GM19438 (cell line): ENCODE measurements at regions not wholly inside any gene's neighbourhood (a gene's known extent, or its start where the extent isn't known, plus 50 kb on each side); places are given as distances from the start of the nearest gene placed in this dataset.

Source experiments
- ATAC-seq: cut with Tn5 transposase; IDR thresholded peaks from one replicate; pipeline ENCODE4 v1.9.1; 2021; ENCODE audit warnings: low read depth; ENCODE audit not compliant: unreplicated experiment

DNA sequence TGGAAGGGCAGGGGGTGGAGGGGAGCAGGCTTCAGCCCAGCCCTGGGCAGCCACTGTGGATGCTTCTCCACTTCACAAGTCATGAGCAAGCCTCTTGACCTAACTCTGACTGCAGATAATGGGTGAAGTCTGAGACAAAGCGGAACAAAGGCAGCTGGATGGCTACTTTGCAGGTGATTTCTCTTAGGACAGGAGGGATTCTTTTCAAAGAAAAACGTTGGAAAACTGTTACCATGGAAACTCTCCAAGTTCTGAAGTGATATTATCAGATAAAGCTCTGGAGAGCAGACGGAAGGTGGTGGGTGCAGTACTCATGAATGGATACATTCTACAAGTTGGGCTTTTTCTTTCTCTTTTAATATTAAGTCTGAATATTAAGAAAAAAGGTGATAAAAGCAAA is 254.2 kb upstream of the SLCO3A1 start:
- no peak for ATAC-seq

- ATAC-seq: no peak
These were observed 250.0 kb upstream of the SLCO3A1 start for GRCh38 chr15:91603384-91604080.

- no peak for ATAC-seq
These were observed 249.4 kb upstream of the SLCO3A1 start for GRCh38 chr15:91604122-91604521.

DNA sequence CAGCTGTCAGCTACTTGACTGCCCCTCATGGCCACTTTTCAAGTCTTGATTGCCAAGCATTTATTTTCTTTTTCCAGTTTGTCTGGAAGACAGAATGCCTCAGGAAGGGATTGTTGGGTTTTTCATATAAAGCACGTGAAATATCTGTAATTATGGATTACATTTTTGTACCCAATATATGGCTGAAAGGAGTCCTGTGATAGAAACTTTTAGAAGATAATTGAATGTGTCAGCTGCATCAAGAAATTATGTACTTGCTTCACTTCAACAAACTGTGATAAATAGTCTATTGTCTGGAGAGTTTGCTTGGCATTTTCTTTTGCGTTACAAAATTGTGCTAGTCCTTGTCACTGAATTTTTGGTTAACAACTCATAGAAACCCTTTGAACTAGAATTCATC is 247.9 kb upstream of the SLCO3A1 start:
- no peak for ATAC-seq

- no peak for ATAC-seq
These were observed 244.3 kb upstream of the SLCO3A1 start for GRCh38 chr15:91609231-91609630.

- no peak for ATAC-seq
These were observed 243.5 kb upstream of the SLCO3A1 start for GRCh38 chr15:91609966-91610365.

DNA sequence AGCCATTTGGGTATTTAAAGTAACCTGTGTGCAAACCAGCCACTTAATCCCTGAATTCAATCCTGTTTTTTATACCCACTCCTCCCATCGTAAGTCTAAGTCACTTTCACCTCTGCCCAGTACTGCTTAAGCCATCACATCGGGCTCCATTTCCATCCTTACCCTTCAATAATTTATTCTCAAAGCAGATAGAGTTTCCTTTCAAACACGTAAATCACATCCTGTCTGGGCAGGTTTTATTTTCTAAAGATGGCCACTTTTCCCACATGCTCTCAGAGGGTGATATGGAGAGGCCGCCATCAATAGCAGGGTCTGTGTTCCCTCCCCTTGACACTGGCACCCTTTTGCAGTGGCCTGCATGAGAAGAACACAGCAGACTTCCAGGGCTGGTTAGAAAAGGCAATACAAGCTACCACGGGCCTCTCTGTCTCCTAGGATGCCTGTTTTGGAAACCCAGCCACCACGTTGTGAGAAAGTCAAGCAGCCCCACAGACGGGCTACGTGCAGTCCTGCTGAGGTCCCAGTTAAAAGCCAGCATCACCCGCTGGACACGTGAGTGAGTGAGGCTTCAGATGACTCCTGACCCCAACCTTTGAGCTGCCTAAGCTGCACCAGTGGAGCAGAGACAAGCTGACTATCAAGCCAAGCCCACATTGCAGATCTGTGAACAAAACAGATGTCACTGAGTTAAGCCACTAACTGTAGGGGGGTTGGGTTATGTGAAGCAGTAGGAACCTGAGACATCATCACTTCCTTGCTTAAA is 241.8 kb upstream of the SLCO3A1 start:
- ATAC-seq: no peak

GRCh38 chr15:91620229-91620628 is 233.3 kb upstream of the SLCO3A1 start:
- ATAC-seq: no peak

DNA sequence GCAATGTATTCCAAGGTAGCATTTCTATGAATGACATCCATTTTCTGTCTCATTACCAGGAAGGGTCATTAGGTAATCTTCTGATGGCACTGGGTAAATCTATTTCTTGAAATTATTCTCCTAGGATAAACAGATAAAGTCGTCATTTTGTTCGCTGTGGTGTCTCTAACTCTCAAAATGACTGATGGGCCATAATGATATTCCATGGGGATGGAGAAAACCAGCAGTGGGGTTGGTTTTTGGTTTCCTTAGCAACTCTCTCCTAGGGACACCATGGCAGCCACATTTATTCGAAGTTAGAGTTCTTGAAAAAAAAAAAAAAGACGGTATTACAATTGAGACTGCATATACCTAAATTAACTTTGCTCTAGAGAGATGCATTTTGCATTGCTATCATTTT is 231.3 kb upstream of the SLCO3A1 start:
- ATAC-seq: no peak

DNA sequence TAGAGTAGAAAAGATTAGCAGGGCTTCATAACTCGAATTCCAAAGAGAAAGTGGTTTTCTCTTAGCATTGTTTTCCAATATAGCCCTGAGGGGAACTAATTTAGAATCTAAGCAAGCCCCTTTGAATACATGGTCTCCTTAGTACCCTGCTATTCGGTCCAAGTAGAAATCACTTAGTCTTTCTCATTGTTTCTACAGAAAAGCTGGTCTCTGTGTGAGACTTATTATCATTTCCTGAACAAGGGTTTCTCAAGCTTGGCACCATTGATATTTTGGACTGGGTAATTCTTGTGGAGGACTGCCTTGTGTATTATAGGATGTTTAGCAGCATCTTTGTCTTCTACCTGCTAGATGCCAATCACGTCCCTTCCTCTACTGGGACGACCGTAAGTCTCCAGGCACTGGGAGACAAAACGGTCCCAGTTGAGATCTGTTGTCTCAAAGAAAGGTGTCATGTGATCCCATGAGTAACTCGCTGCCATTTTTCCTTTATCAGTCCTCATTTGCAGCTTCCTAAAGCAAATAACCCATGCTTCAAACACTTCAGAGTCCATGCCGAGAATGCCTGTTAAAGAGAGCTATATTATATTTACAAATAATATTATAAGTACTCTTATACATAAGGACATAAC is 230.7 kb upstream of the SLCO3A1 start:
- no peak for ATAC-seq

DNA sequence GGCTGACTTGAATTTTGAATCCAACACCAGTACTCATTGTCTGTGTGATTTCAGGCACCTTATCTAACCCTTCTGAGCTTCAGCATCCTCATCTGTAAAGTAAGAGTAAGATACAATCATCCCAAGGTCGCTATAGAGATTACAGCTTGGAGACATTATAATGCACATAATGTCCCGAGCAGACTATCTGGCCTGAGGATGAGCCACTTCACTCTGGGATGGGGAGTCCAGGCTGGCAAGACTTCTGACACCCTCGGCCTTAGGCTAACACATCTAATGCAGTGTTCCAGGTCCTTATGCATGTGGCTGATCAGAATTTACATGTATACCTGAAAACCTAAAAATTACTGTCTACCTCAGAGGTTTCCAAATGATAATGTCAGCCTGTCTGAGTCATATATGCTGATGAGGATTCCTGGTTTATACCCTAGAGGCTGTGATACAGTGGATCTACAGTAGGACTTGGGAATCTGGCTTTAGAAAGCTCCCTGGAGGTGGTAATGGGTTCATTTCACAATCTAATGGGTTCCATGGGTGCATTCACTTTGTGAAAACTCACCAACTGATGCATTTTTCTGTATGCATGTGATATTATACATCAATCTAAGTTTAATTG is 229.0 kb upstream of the SLCO3A1 start:
- no peak for ATAC-seq

DNA sequence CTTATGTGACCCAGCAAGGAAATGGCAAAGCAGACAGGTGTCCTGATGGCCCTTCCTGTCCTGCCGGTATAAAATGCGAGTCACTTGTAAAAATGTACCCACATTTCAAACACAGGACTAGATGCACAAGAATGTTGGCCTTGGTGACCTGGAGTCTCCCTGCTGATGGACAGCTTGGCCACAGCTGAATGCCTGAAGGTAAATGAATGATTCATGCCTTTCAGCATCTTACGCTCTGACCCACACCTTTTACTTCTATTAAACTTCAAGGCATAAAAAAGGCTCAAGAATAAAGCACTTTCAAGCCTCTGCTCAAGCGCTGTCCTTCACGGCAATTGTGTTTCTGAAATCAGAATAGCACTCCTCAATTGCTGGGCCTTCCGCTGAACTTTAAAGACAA is 228.0 kb upstream of the SLCO3A1 start:
- ATAC-seq: no peak

DNA sequence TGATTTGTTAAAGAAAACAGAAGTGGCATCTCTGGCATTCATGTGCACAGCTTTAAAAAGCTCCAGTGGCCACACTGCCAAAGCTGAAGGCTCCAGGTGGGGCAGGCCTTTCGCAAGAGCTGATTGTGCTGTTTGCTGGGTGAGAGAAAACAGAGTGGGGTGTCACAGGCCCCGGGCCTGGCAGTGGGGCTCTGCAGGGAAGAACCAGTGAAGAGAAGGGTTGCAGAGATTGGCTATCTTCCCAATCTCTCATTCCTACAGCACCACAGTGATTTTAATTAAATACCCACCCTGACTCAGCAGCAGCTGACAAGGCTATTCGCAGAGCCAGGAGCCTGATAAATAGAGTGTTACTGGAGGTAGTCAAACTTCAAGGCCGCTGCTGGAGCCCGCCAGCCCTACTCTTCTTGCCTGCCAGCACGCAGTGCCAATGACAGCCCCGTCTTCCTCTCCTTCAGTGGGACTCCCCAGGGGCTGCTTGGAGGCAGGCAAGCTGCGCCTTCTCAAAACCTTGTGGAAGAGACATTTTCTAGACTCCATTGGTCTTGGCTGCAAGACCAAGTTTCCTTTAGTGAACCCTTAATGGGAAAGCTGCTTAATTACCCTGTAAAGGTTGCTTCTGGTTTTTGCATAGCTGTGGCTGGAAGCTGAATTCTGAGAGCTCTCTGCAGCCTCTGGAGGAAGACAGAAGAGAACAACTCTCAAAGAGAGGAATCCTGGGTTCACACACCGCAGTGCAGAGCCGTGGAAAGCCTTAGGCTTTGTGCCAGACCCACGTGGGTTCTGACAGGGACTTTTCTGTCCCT is 225.8 kb upstream of the SLCO3A1 start:
- no peak for ATAC-seq

GRCh38 chr15:91630090-91630489 is 223.4 kb upstream of the SLCO3A1 start:
- no peak for ATAC-seq

- ATAC-seq: no peak
These were observed 221.3 kb upstream of the SLCO3A1 start for GRCh38 chr15:91632176-91632575.

DNA sequence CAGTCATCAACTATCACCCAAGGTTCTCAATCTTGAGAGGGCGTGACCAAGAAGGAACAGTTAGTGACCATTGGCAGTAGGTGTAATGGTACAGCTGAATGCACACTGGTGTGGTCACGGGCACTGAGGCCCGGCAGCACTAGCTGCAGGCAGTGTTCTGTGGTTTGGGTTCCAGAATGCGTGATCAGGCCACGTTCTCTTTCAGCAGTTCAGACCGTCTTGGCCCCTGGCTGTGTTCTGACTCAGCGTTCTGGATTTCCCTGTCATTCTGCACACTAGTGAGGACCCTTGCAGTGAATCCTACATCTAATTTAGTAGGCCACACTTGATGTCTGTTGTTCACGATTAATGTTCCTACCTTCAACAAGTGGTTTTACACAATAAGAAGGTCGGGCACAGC is 220.5 kb upstream of the SLCO3A1 start:
- ATAC-seq: no peak

DNA sequence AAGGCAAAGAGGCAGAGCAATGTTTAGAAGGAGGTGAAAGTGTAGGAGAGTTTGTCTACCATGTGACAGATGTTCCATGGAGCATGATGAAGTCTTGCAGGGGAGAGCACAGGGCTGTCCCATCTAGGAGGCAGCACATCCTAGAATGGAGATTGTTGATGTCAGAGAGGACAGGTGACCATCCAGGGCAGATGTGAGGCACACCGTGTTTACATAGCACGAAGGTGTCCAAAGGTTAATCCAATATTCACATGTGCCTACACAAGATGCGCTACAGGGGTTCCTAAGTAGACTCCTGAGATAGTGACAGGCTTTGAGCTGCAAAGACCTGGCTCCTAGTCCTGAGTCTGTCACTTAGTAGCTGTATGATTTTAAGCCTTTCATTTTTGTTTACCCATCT is 219.3 kb upstream of the SLCO3A1 start:
- ATAC-seq: no peak

- no peak for ATAC-seq
These were observed 218.4 kb upstream of the SLCO3A1 start for GRCh38 chr15:91635080-91635479.

GRCh38 chr15:91635641-91636040 is 217.9 kb upstream of the SLCO3A1 start:
- ATAC-seq: no peak

- no peak for ATAC-seq
These were observed 204.5 kb upstream of the SLCO3A1 start for GRCh38 chr15:91649016-91649415.
